ENCODE measurements at regions not wholly inside any gene's neighbourhood (a gene's known extent, or its start where the extent isn't known, plus 50 kb on each side); places are given as distances from the start of the nearest gene placed in this dataset.

- TF ChIP-seq IRF5 (IDR thresholded peaks at IDR 0.05; ENCODE audit: borderline replicate concordance): no peak
Observed at GRCh38 chr2:161484061-161484460, 68.0 kb downstream of the TBR1 start (continued).

GRCh38 chr2:161486111-161486510, 70.0 kb downstream of the TBR1 start:
- intact Hi-C loops (cut with micrococcal nuclease; ENCODE audit: unreplicated experiment) (no loop called here), in situ Hi-C loops (cut with MboI) (no loop called here)
- Histone ChIP-seq H3K9me3 (replicated peaks; ENCODE audit: control insufficient read depth, insufficient read depth, low read length) (no peaks in the 10 kb centered on the region), H3K36me3 (ENCODE audit: control insufficient read depth in 2 of 2, insufficient read depth in 2 of 2, low read length in 1 of 2) (no peaks in the 10 kb centered on the region), H3K4me3 (no peak overlapping the region), H2AFZ (ENCODE audit: control insufficient read depth, low read depth, low read length) (no peak overlapping the region), H3K27me3 (replicated peaks in 1 of 2; ENCODE audit: control insufficient read depth in 2 of 2, insufficient read depth in 2 of 2, low read length in 1 of 2) (no peaks in the 10 kb centered on the region), H3K79me2 (ENCODE audit: control insufficient read depth, insufficient read depth, low read length) (no peaks in the 10 kb centered on the region), H3K4me2 (ENCODE audit: control insufficient read depth, insufficient read depth) (no peak overlapping the region), H3K27ac (ENCODE audit: control insufficient read depth, insufficient read depth) (no peak overlapping the region), H4K20me1 (ENCODE audit: control insufficient read depth, insufficient read depth) (no peaks in the 10 kb centered on the region), H3K9ac (ENCODE audit: control insufficient read depth, insufficient read depth, low read length) (no peak overlapping the region), H3K4me1 (ENCODE audit: control insufficient read depth, insufficient read depth, low read length) (no peaks in the 10 kb centered on the region)
- BruUV-seq (replicated peaks): no TSS peak
- SMC1A ChIA-PET (ENCODE audit: uncharacterized antibody, unreplicated experiment): no interaction called here
- POLR2A ChIA-PET: no interaction called here
- ATAC-seq (no peak), FAIRE-seq (no peak), DNase-seq (ENCODE audit: low read depth, low spot score) (no peak)
- CTCF ChIA-PET: no interaction called here
- RAD21 ChIA-PET (ENCODE audit: unreplicated experiment): no interaction called here
- TF ChIP-seq NR2C2 (IDR thresholded peaks at IDR 0.05; ENCODE audit: borderline replicate concordance, control insufficient read depth, insufficient read length, low read depth) (no peak), ATF3 (IDR thresholded peaks at IDR 0.05; ENCODE audit: borderline replicate concordance, extremely low read depth, low read depth, low read length) (no peak), DPF2 (IDR thresholded peaks at IDR 0.05) (no peak), NR2F1 (conservative IDR thresholded peaks at IDR 0.05) (no peak), MTA2 (IDR thresholded peaks at IDR 0.05; ENCODE audit: low read depth) (no peak), CBX3 (IDR thresholded peaks at IDR 0.05; ENCODE audit: borderline replicate concordance, low read depth) (no peak)

Measured in GM12878 (cell line).